Inferior parietal cortex (tissue), 1 donor: ENCODE measurements at regions not wholly inside any gene's neighbourhood (a gene's known extent, or its start where the extent isn't known, plus 50 kb on each side); places are given as distances from the start of the nearest gene placed in this dataset.

Experiments used
- DNase-seq: peaks from one replicate; pipeline ENCODE4 v3.0.0-alpha.2; 2016; ENCODE audit errors: extremely low spot score

- no peak for DNase-seq
These were observed 390.2 kb upstream of the NXPH2 start for GRCh38 chr2:139170406-139170805.

DNA sequence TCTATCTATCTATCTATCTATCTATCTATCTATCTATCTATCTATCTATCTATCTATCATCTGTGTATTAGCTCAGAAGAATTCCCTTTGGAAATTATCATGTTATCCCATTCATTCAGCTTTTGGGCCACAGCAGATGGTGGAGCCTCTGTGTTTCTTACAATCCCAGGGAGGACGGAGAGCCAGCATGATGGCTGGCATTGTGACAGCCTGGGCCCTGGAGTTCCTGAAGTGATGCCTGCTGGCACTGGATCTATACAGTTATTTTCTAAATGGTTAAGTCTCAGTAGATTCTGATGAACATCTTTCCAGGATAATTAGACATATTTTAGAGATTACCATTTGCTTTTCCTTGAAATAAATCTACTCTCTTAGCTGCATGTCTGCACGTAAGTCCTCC is 385.4 kb upstream of the NXPH2 start:
- no peak for DNase-seq

DNA sequence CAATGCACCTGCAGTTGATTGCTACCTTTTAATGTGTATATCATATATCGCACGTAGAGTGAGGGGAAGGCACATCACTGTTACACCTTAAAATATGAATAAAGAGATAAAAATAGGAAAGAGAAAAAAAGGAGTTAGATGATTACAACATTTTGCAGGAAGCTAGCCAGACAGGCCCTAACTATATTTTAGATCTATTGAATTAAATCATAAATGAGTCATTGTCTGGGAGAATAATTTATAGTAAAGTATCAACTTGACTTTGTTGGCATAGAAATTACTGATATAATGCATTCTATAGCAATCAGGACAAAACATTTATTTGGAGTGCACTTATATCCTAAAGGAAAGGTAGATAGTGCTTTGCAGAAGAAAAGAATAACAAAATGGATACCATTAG is 384.9 kb upstream of the NXPH2 start:
- DNase-seq: no peak

DNA sequence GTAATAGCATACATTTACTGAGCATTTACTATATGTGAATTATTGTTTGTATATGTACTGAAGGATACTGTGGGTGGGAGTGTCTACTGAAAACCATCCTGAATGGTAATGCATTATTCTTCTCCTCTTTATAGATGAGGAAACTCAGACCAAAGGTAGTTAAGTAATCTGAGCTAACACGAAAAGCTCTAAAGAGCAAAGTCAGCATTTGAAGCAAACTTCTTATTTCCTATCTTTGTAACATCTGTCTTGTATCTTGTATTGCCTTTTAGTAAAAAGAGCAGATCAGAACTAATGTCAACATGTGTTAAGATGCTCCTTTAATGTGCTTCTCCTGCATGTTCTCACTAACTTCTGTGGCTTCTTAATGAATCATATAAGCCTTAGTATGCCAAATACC is 382.8 kb upstream of the NXPH2 start:
- no peak for DNase-seq

- DNase-seq: no peak
These were observed 382.3 kb upstream of the NXPH2 start for GRCh38 chr2:139162456-139162855.

- DNase-seq: no peak
These were observed 380.6 kb upstream of the NXPH2 start for GRCh38 chr2:139160836-139161235.

- DNase-seq: no peak
These were observed 379.0 kb upstream of the NXPH2 start for GRCh38 chr2:139159177-139159576.

DNA sequence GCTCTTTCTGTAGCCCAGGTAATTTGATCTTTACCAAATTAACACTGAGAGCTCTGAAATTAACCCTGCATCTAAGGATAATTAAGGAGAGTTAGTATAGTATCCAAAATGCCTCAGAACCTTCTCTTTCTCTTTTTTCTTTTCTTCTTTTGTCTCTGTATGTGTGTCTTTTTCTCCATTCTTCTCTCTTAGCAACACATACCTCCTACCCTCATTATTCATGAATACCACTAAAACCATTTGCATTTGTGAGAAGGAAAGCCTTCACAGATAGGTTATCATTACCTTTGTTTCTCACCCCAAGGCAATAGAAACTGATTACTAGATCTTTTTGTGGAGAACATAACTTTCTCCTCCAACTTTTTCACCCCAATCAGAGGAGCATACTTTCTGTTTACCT is 376.5 kb upstream of the NXPH2 start:
- no peak for DNase-seq

- no peak for DNase-seq
These were observed 375.8 kb upstream of the NXPH2 start for GRCh38 chr2:139155991-139156390.

- DNase-seq: no peak
These were observed 362.2 kb upstream of the NXPH2 start for GRCh38 chr2:139142252-139142880.

DNA sequence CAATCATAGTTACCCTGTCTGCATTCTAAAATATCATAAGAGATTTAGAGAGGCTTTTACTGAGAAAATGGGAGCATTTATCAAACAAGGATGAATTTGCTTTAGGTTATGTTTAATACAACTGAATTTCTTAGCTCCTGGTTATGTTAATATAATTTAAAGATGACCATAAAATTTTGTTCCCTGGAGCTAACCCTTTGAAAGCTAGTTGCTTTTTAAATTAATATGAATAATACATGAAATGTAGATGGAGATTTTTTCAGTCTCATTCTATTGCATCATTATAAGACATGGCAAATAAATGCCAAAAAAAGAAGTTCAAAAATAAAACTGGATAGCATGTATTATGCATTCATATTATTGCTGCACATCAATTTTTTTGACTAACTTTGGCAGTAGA is 344.1 kb upstream of the NXPH2 start:
- DNase-seq: no peak

- DNase-seq: no peak
These were observed 343.6 kb upstream of the NXPH2 start for GRCh38 chr2:139123795-139124194.

DNA sequence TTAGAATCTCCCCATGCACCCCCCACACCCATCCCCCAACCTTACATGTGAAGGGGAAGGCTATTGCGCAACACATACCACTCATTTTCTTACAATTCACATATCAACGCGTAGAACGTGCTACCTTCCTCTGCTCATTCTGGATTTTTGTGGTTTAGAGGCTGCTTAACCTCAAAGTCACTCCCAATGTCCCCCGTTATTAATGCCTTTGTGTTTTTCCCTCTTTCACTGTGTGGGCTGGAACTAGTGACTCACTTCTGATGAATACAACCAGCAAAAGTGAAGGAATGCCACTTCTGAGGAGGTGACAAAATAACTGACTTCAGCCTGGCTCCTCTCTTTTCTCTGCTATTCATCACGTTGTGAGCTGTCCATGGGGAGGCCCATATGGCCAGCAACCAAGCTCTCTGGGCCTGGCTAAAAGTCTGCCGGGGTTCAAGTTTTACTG is 342.5 kb upstream of the NXPH2 start:
- DNase-seq: no peak

GRCh38 chr2:139099721-139100120 is 319.5 kb upstream of the NXPH2 start:
- peak; percentile 27 for DNase-seq

GRCh38 chr2:139098961-139099360 is 318.8 kb upstream of the NXPH2 start:
- DNase-seq: no peak

- no peak for DNase-seq
These were observed 302.9 kb upstream of the NXPH2 start for GRCh38 chr2:139083121-139083520.

GRCh38 chr2:139080244-139080643 is 300.1 kb upstream of the NXPH2 start:
- peak; percentile 34 for DNase-seq

DNA sequence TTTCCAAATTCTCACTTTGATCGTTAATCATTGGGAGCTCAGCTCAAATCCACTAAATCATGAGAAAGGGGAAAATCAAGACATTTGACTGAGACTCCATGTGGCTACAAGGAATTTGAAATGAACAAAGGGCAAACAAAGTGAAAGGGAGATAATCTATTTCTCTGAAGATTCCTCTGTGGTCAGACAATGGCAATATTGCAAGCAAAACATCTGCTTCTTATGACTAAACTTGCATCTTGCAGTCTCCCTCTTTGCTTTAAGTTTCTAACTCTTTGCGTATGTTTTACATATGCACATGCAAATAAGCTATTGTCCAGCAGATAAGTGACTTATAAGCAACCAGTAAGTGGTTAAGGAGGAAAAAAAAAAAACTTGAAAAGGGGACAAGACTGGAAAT is 299.1 kb upstream of the NXPH2 start:
- no peak for DNase-seq

DNA sequence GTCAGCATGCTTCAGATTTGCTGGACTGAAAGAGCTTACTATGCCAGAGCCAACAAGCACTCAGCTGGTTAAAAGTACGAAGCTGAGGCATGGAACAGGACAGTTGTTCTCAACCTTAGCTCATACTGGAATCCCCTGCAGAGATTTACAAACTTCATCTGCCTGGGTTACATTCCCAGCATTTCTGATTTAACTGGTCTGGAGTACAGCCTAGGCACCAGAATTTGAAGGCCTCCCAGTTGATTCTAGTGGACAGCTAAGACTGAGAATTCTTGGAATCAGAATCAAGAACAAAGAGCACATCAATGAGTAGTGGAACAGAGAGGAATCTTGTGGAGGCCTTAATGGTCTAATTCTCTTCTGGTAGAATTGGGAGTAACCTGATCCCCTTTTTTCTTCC is 298.2 kb upstream of the NXPH2 start:
- DNase-seq: no peak

- DNase-seq: no peak
These were observed 297.0 kb upstream of the NXPH2 start for GRCh38 chr2:139077099-139077737.

DNA sequence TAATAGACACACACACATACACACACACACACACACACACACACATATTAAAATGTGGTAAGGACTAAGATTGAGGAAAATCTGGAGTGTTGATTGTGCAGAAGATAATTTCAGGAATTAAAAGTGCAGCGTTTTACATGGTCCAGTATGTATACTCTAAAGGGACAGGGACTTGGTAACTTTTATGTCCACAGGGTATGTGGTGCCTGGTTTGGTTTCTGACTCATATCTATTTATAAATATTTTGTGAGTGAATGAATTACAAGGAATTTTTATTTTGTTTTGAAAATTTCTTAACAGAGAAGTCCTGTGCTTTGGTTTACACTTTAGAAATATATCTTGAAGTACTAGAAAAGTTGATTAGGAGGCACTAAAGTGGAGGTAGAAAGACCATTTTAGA is 287.7 kb upstream of the NXPH2 start:
- DNase-seq: no peak

- DNase-seq: no peak
These were observed 286.9 kb upstream of the NXPH2 start for GRCh38 chr2:139067072-139067471.

DNA sequence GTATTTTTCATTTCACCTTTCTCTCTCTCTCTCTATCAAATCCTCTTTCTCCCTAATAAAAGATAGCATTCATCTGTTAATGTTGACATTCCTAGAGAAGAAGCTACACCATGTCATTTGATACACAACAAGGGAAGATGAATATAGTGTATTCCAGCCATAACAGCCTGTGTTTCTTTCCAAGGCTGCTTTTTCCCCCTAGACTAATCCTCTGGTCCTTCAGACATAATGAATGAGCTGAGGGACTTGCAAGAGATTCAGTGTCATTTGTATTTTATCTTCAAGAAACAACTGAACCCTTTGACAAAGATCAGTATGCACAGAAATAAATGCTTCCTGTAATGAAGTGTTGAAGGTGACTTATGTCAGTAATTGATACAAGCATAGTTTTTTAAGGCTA is 284.0 kb upstream of the NXPH2 start:
- DNase-seq: no peak

DNA sequence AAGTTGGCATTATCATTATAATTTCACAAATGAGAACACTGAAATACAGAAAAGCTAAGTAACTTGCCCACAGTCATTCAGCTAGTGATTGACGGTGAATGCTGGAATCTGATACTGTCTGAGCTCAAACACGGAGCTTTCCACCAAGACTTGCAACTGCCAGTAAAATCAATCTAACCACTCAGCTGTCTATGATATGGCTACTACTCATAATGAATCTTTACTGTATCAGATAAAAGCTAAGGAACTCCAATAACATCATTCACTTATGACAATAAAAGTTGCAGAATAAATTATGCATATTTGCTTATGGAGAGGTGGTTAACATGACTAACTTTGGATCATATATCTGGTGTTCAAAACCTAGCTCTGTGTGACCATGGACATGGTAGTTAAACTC is 279.4 kb upstream of the NXPH2 start:
- no peak for DNase-seq
